HEK293 (cell line): ENCODE measurements at regions not wholly inside any gene's neighbourhood (a gene's known extent, or its start where the extent isn't known, plus 50 kb on each side); places are given as distances from the start of the nearest gene placed in this dataset.

Source experiments
- CTCF ChIA-PET: fragments of 350-600 bp; formaldehyde crosslinking; extraction: SDS; loops from one replicate; lab custom pipeline; 2021; ENCODE audit warnings: antibody characterized with exemption; lab: Yijun Ruan, JAX
- POLR2A ChIA-PET: fragments of 300-600 bp; formaldehyde crosslinking; extraction: SDS; loops from one replicate; lab custom pipeline; 2020; ENCODE audit warnings: antibody characterized with exemption, inconsistent platforms; lab: Yijun Ruan, JAX
- H3K27ac ChIP-seq: fragments of 200-500 bp; sonication (Bioruptor generic); 2 replicates; pipeline ENCODE4 v1.5.1; 2014; ENCODE audit warnings: low read depth, low read length, control low read depth, inconsistent platforms; ENCODE audit errors: extremely low read depth
- H3K36me3 ChIP-seq, 2 experiments: fragments of 200-500 bp in 1 of 2; sonication (Bioruptor generic) in 1 of 2; 1 replicate in 1 of 2; 2 replicates in 1 of 2; pipeline ENCODE4 v1.5.1; 2014 to 2017; ENCODE audit warnings: inconsistent platforms in 2 of 2, low read length in 2 of 2; ENCODE audit not compliant: control insufficient read depth in 2 of 2, insufficient read depth in 1 of 2
- H3K4me1 ChIP-seq: fragments of 200-500 bp; sonication (Bioruptor generic); 2 replicates; pipeline ENCODE4 v1.5.1; 2014; ENCODE audit warnings: mild to moderate bottlenecking, low read length, inconsistent platforms; ENCODE audit not compliant: control insufficient read depth, insufficient read depth
- H3K4me3 ChIP-seq: 2 replicates; pipeline ENCODE4 v1.5.1; 2011; ENCODE audit warnings: low read depth, mild to moderate bottlenecking, control low read depth, low read length, moderate library complexity
- H3K9me3 ChIP-seq: fragments of 200-500 bp; sonication (Bioruptor generic); 2 replicates; pipeline ENCODE4 v1.5.1; 2014; ENCODE audit warnings: low read depth, low read length, inconsistent platforms; ENCODE audit not compliant: control insufficient read depth, insufficient read depth
- OVOL3 ChIP-seq: fragments of 450-650 bp; formaldehyde crosslinking; IDR thresholded peaks from 2 replicates; pipeline ENCODE4 v1.5.1; 2016; ENCODE audit warnings: missing biosample characterization, missing genetic modification characterization
- ZFP41 ChIP-seq: fragments of 450-650 bp; formaldehyde crosslinking; IDR thresholded peaks from 2 replicates; pipeline ENCODE4 v1.5.1; 2016; ENCODE audit warnings: missing biosample characterization, missing genetic modification characterization, borderline replicate concordance
- ZFP69B ChIP-seq: fragments of 450-650 bp; formaldehyde crosslinking; IDR thresholded peaks from 2 replicates; pipeline ENCODE4 v1.5.1; 2016; ENCODE audit warnings: missing biosample characterization, missing genetic modification characterization
- ZNF133 ChIP-seq: fragments of 450-650 bp; formaldehyde crosslinking; IDR thresholded peaks from 2 replicates; pipeline ENCODE4 v1.5.1; 2016; ENCODE audit warnings: missing biosample characterization, missing genetic modification characterization
- ZNF404 ChIP-seq: fragments of 450-650 bp; formaldehyde crosslinking; IDR thresholded peaks from 2 replicates; pipeline ENCODE4 v1.5.1; 2017; ENCODE audit warnings: missing biosample characterization, missing genetic modification characterization
- ZNF544 ChIP-seq: fragments of 450-650 bp; formaldehyde crosslinking; IDR thresholded peaks from 2 replicates; pipeline ENCODE4 v1.5.0; 2017; ENCODE audit warnings: missing biosample characterization, missing genetic modification characterization
- ZNF658 ChIP-seq: fragments of 450-650 bp; formaldehyde crosslinking; IDR thresholded peaks from 2 replicates; pipeline ENCODE4; 2016; ENCODE audit warnings: missing biosample characterization, missing genetic modification characterization
- ZNF660 ChIP-seq: fragments of 450-650 bp; IDR thresholded peaks from 2 replicates; pipeline ENCODE4 v1.5.1; 2018; ENCODE audit warnings: missing biosample characterization, mild to moderate bottlenecking, missing genetic modification characterization
- ZNF704 ChIP-seq: fragments of 450-650 bp; formaldehyde crosslinking; IDR thresholded peaks from 2 replicates; pipeline ENCODE4 v1.5.1; 2016; ENCODE audit warnings: missing biosample characterization, missing genetic modification characterization
- ZSCAN16 ChIP-seq: fragments of 450-650 bp; formaldehyde crosslinking; IDR thresholded peaks from 2 replicates; pipeline ENCODE4 v1.5.1; 2016; ENCODE audit warnings: missing biosample characterization, missing genetic modification characterization
- TF ChIP-seq, protein P1 (sequence below): fragments of 450-650 bp; formaldehyde crosslinking; conservative IDR thresholded peaks from 2 replicates; pipeline ENCODE4 v1.5.1; 2016; ENCODE audit warnings: low read depth, missing biosample characterization, missing genetic modification characterization
- TF ChIP-seq, protein P2 (sequence below): fragments of 450-650 bp; IDR thresholded peaks from 2 replicates; pipeline ENCODE4 v1.5.1; 2018; ENCODE audit warnings: missing biosample characterization, mild to moderate bottlenecking, missing genetic modification characterization
- TF ChIP-seq, protein P3 (sequence below): fragments of 450-650 bp; formaldehyde crosslinking; IDR thresholded peaks from 2 replicates; pipeline ENCODE4 v1.5.1; 2016; ENCODE audit warnings: missing biosample characterization, missing genetic modification characterization
- TF ChIP-seq, protein P4 (sequence below): fragments of 450-650 bp; formaldehyde crosslinking; IDR thresholded peaks from 2 replicates; pipeline ENCODE4 v1.5.1; 2016; ENCODE audit warnings: missing biosample characterization, missing genetic modification characterization
- TF ChIP-seq, protein P5 (sequence below): fragments of 450-650 bp; formaldehyde crosslinking; IDR thresholded peaks from 2 replicates; pipeline ENCODE4 v1.5.1; 2016; ENCODE audit warnings: missing biosample characterization, missing genetic modification characterization

DNA sequence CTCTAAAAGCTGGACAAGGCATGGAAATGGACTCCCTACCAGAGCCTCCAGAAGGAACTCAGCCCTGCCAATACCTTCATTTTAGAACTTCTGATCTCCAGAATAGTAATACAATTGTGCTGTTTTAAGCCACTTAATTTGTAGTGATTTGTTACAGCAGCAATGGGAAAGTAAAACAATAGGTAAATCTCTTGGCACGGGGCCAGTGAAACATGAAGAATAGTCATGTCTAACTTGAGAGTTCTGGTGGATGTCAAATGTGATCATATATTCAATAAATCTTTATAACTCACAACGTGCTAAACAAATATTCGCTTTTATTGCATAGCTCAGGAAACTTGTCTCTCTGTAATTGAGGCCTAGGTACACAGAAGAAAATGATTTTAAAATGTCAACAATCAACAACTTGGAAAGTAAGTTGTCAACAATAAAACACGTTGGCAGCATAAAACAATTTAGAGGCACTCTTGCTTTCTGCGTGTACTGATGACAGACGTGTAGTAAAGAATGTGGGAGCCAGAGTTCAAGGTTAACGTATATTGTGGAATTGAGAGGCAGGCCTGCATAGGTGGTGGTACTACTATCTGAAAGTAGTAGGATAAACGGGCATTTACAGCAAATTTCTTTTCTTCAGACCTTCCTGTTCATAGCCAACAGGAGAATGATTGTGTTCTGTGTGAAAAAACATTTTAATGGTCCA lies 140.5 kb upstream of the OPRM1 start:
- ChIA-PET POLR2A (no interaction called here), CTCF (no interaction called here)
- Histone ChIP-seq H3K9me3 (no peaks in the 10 kb centered on the region), H3K4me3 (no peak overlapping the region), H3K27ac (no peak overlapping the region), H3K36me3 (no peaks in the 10 kb centered on the region), H3K4me1 (no peaks in the 10 kb centered on the region)
- TF ChIP-seq ZNF404 (tag by site-specific recombination) (no peak), ZNF133 (tag by site-specific recombination) (no peak), ZFP41 (no peak), ZSCAN16 (tag by site-specific recombination) (no peak)
- TF ChIP-seq, protein P1, sequence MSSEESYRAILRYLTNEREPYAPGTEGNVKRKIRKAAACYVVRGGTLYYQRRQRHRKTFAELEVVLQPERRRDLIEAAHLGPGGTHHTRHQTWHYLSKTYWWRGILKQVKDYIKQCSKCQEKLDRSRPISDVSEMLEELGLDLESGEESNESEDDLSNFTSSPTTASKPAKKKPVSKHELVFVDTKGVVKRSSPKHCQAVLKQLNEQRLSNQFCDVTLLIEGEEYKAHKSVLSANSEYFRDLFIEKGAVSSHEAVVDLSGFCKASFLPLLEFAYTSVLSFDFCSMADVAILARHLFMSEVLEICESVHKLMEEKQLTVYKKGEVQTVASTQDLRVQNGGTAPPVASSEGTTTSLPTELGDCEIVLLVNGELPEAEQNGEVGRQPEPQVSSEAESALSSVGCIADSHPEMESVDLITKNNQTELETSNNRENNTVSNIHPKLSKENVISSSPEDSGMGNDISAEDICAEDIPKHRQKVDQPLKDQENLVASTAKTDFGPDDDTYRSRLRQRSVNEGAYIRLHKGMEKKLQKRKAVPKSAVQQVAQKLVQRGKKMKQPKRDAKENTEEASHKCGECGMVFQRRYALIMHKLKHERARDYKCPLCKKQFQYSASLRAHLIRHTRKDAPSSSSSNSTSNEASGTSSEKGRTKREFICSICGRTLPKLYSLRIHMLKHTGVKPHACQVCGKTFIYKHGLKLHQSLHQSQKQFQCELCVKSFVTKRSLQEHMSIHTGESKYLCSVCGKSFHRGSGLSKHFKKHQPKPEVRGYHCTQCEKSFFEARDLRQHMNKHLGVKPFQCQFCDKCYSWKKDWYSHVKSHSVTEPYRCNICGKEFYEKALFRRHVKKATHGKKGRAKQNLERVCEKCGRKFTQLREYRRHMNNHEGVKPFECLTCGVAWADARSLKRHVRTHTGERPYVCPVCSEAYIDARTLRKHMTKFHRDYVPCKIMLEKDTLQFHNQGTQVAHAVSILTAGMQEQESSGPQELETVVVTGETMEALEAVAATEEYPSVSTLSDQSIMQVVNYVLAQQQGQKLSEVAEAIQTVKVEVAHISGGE (tag by site-specific recombination) = no peak

DNA sequence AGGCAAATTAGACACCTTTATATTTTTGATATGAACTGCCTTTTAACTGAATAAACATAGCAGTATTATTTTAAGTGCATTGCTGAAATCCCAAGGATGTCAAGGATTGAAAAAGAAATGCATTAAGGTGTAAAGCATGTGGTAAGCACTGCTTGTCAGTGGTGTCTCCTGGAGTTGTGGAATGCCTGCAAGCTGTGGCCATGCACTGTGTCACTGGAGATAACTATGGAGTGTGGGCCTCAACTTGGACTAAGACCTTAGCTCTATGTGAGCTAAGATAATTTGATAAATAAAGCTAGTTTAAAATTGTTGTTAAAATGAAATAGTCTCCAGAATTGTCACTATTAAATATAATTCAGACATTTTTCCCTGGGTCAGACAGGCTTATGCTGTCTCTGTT lies 156.6 kb upstream of the OPRM1 start:
- POLR2A ChIA-PET = no interaction called here
- CTCF ChIA-PET = no interaction called here

More for the DNA sequence above, 156.6 kb upstream of the OPRM1 start:
- H3K4me3 ChIP-seq = no peak overlapping the region
- no peaks in the 10 kb centered on the region for H3K4me1 ChIP-seq
- H3K27ac ChIP-seq = no peak overlapping the region
- no peaks in the 10 kb centered on the region for H3K36me3 ChIP-seq
- H3K9me3 ChIP-seq = no peaks in the 10 kb centered on the region
- TF ChIP-seq ZNF544 (tag by site-specific recombination) (no peak), OVOL3 (tag by site-specific recombination) (no peak), ZNF704 (no peak), ZNF404 (tag by site-specific recombination) (no peak), ZFP69B (tag by site-specific recombination) (no peak), ZNF658 (tag by site-specific recombination) (no peak), ZNF660 (no peak)
- TF ChIP-seq, protein P2, sequence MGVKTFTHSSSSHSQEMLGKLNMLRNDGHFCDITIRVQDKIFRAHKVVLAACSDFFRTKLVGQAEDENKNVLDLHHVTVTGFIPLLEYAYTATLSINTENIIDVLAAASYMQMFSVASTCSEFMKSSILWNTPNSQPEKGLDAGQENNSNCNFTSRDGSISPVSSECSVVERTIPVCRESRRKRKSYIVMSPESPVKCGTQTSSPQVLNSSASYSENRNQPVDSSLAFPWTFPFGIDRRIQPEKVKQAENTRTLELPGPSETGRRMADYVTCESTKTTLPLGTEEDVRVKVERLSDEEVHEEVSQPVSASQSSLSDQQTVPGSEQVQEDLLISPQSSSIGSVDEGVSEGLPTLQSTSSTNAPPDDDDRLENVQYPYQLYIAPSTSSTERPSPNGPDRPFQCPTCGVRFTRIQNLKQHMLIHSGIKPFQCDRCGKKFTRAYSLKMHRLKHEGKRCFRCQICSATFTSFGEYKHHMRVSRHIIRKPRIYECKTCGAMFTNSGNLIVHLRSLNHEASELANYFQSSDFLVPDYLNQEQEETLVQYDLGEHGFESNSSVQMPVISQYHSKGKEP (tag by site-specific recombination) = no peak
- TF ChIP-seq, protein P3, sequence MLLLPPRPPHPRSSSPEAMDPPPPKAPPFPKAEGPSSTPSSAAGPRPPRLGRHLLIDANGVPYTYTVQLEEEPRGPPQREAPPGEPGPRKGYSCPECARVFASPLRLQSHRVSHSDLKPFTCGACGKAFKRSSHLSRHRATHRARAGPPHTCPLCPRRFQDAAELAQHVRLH (tag by site-specific recombination) = no peak
- TF ChIP-seq, protein P4, sequence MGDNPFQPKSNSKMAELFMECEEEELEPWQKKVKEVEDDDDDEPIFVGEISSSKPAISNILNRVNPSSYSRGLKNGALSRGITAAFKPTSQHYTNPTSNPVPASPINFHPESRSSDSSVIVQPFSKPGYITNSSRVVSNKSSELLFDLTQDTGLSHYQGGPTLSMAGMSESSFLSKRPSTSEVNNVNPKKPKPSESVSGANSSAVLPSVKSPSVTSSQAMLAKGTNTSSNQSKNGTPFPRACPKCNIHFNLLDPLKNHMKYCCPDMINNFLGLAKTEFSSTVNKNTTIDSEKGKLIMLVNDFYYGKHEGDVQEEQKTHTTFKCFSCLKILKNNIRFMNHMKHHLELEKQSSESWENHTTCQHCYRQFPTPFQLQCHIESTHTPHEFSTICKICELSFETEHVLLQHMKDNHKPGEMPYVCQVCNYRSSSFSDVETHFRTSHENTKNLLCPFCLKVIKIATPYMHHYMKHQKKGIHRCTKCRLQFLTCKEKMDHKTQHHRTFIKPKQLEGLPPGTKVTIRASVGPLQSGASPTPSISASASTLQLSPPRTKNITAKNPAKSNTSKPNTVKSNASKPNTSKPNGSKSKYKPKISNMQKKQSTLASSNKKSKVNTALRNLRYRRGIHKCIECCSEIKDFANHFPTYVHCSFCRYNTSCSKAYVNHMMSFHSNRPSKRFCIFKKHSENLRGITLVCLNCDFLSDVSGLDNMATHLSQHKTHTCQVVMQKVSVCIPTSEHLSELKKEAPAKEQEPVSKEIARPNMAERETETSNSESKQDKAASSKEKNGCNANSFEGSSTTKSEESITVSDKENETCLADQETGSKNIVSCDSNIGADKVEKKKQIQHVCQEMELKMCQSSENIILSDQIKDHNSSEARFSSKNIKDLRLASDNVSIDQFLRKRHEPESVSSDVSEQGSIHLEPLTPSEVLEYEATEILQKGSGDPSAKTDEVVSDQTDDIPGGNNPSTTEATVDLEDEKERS (tag by site-specific recombination) = no peak
- TF ChIP-seq, protein P5, sequence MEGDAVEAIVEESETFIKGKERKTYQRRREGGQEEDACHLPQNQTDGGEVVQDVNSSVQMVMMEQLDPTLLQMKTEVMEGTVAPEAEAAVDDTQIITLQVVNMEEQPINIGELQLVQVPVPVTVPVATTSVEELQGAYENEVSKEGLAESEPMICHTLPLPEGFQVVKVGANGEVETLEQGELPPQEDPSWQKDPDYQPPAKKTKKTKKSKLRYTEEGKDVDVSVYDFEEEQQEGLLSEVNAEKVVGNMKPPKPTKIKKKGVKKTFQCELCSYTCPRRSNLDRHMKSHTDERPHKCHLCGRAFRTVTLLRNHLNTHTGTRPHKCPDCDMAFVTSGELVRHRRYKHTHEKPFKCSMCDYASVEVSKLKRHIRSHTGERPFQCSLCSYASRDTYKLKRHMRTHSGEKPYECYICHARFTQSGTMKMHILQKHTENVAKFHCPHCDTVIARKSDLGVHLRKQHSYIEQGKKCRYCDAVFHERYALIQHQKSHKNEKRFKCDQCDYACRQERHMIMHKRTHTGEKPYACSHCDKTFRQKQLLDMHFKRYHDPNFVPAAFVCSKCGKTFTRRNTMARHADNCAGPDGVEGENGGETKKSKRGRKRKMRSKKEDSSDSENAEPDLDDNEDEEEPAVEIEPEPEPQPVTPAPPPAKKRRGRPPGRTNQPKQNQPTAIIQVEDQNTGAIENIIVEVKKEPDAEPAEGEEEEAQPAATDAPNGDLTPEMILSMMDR = no peak
